OCI-LY7 (cell line): ENCODE measurements at regions not wholly inside any gene's neighbourhood (a gene's known extent, or its start where the extent isn't known, plus 50 kb on each side); places are given as distances from the start of the nearest gene placed in this dataset.

Experiments used
- BruUV-seq: library from RNA; stranded (reverse); fragments of 400-500 nt; replicated peaks from 2 replicates; lab custom pipeline; 2021; lab: Mats Ljungman, UMichigan
- CTCF ChIA-PET: fragments of 300-600 bp; sonication (Branson Sonifier 250); formaldehyde crosslinking; loops from one replicate; lab custom pipeline; 2022; ENCODE audit warnings: antibody characterized with exemption; ENCODE audit not compliant: unreplicated experiment; lab: Charles Lee
- POLR2A ChIA-PET: fragments of 300-600 bp; sonication (Branson Sonifier 250); formaldehyde crosslinking; loops from one replicate; lab custom pipeline; 2022; ENCODE audit warnings: antibody characterized with exemption; lab: Charles Lee
- DNase-seq: peaks from one replicate; pipeline ENCODE4 v3.0.0-alpha.2; 2015; ENCODE audit warnings: low spot score
- H2AFZ ChIP-seq: fragments of 200-600 bp; sonication (generic), shearing (Covaris generic); 2 replicates; pipeline ENCODE4 v1.6.1; 2014; ENCODE audit warnings: mild to moderate bottlenecking, antibody characterized with exemption, low read length, moderate library complexity
- H3K27ac ChIP-seq: fragments of 200-600 bp; sonication (generic); 2 replicates; pipeline ENCODE4 v1.5.1; 2014; ENCODE audit warnings: mixed run types, low read depth, mild to moderate bottlenecking, moderate library complexity, low read length, inconsistent platforms; ENCODE audit not compliant: poor library complexity, severe bottlenecking
- H3K36me3 ChIP-seq: fragments of 200-600 bp; sonication (generic); 2 replicates; pipeline ENCODE4 v1.6.1; 2014; ENCODE audit warnings: mild to moderate bottlenecking, antibody characterized with exemption, low read length, moderate library complexity, mixed read lengths; ENCODE audit not compliant: insufficient read depth
- H3K4me1 ChIP-seq: fragments of 200-600 bp; sonication (generic); 2 replicates; pipeline ENCODE4 v1.5.1; 2014; ENCODE audit warnings: mild to moderate bottlenecking, low read length; ENCODE audit not compliant: insufficient read depth, poor library complexity, severe bottlenecking
- H3K4me2 ChIP-seq: fragments of 200-600 bp; sonication (generic); 2 replicates; pipeline ENCODE4 v1.6.1; 2014; ENCODE audit warnings: mild to moderate bottlenecking, low read length
- H3K4me3 ChIP-seq: fragments of 200-600 bp; sonication (generic); 2 replicates; pipeline ENCODE4 v1.5.1; 2014; ENCODE audit warnings: mild to moderate bottlenecking, low read depth, low read length; ENCODE audit not compliant: poor library complexity, severe bottlenecking
- H3K79me2 ChIP-seq: fragments of 200-600 bp; sonication (generic); 2 replicates; pipeline ENCODE4 v1.6.1; 2016; ENCODE audit warnings: low read depth, mild to moderate bottlenecking, low read length, moderate library complexity, mixed read lengths; ENCODE audit not compliant: insufficient read depth
- H3K9me2 ChIP-seq: fragments of 200-600 bp; sonication (generic); 2 replicates; pipeline ENCODE4 v1.6.1; 2016; ENCODE audit warnings: mild to moderate bottlenecking, low read length, mixed read lengths; ENCODE audit not compliant: insufficient read depth
- H3K9me3 ChIP-seq: fragments of 200-600 bp; sonication (generic); 2 replicates; pipeline ENCODE4 v1.6.1; 2014; ENCODE audit warnings: mild to moderate bottlenecking, mixed run types, low read length, mixed read lengths
- H4K20me1 ChIP-seq: fragments of 200-600 bp; sonication (generic); 2 replicates; pipeline ENCODE4 v1.6.1; 2014; ENCODE audit warnings: mild to moderate bottlenecking, antibody characterized with exemption, low read length, moderate library complexity, mixed read lengths; ENCODE audit not compliant: insufficient read depth
- CTCF ChIP-seq: fragments of 200-600 bp; sonication (generic); conservative IDR thresholded peaks from 2 replicates; pipeline ENCODE4 v1.5.1; 2014; ENCODE audit warnings: mild to moderate bottlenecking, antibody characterized with exemption, low read length, moderate library complexity, mixed read lengths
- EZH2phosphoT487 ChIP-seq: fragments of 200-600 bp; sonication (generic); IDR thresholded peaks from 2 replicates; pipeline ENCODE4 v1.6.1; 2018; ENCODE audit warnings: low read depth, borderline replicate concordance, mild to moderate bottlenecking, mixed run types, antibody characterized with exemption, low read length, moderate library complexity, mixed read lengths
- intact Hi-C: fragments of 100-400 bp; cut with micrococcal nuclease; formaldehyde crosslinking; loops from one replicate; pipeline ENCODE4 v1.10.0; 2022; ENCODE audit not compliant: unreplicated experiment

- BruUV-seq = no TSS peak
- Histone ChIP-seq H3K79me2 (no peaks in the 10 kb centered on the region), H3K9me2 (no peaks in the 10 kb centered on the region), H3K9me3 (no peaks in the 10 kb centered on the region), H3K36me3 (no peaks in the 10 kb centered on the region), H3K27ac (no peak overlapping the region), H3K4me1 (no peaks in the 10 kb centered on the region), H4K20me1 (no peaks in the 10 kb centered on the region), H3K4me3 (no peak overlapping the region), H2AFZ (no peak overlapping the region), H3K4me2 (no peak overlapping the region)
- TF ChIP-seq EZH2phosphoT487 = no peak
- TF ChIP-seq CTCF = no peak
- intact Hi-C loops = no loop called here
- DNase-seq = peak; percentile 0
- CTCF ChIA-PET = no interaction called here
- POLR2A ChIA-PET = no interaction called here
These were observed 206.5 kb upstream of the STK26 start for GRCh38 chrX:131816551-131817136.

- BruUV-seq = no TSS peak
- no peaks in the 10 kb centered on the region for H3K79me2 ChIP-seq
- no peak overlapping the region for H3K4me2 ChIP-seq
- no peak overlapping the region for H3K27ac ChIP-seq
- POLR2A ChIA-PET = no interaction called here
- no peak for TF ChIP-seq EZH2phosphoT487
- no peak for TF ChIP-seq CTCF
- H3K4me1 ChIP-seq = no peaks in the 10 kb centered on the region
- H4K20me1 ChIP-seq = no peaks in the 10 kb centered on the region
- no peaks in the 10 kb centered on the region for H3K9me3 ChIP-seq
- no peaks in the 10 kb centered on the region for H3K9me2 ChIP-seq
- H3K4me3 ChIP-seq = no peak overlapping the region
- CTCF ChIA-PET = no interaction called here
- H3K36me3 ChIP-seq = no peaks in the 10 kb centered on the region
- no peak overlapping the region for H2AFZ ChIP-seq
- intact Hi-C loops = no loop called here
- no peak for DNase-seq
These were observed 204.7 kb upstream of the STK26 start for GRCh38 chrX:131818297-131818936.

GRCh38 chrX:131821945-131822622 is 201.0 kb upstream of the STK26 start:
- H3K27ac ChIP-seq = no peak overlapping the region
- no peaks in the 10 kb centered on the region for H3K36me3 ChIP-seq
- no peaks in the 10 kb centered on the region for H3K9me3 ChIP-seq
- no peak for DNase-seq
- ChIA-PET POLR2A (no interaction called here), CTCF (no interaction called here)
- no peaks in the 10 kb centered on the region for H3K9me2 ChIP-seq
- H3K79me2 ChIP-seq = no peaks in the 10 kb centered on the region
- H3K4me3 ChIP-seq = no peak overlapping the region
- no peak overlapping the region for H2AFZ ChIP-seq
- no peaks in the 10 kb centered on the region for H3K4me1 ChIP-seq
- intact Hi-C loops = no loop called here
- TF ChIP-seq EZH2phosphoT487 (no peak), CTCF (no peak)
- no peaks in the 10 kb centered on the region for H4K20me1 ChIP-seq
- BruUV-seq = no TSS peak
- H3K4me2 ChIP-seq = no peak overlapping the region
